Fibroblast of the aortic adventitia (primary cell): ENCODE measurements at regions not wholly inside any gene's neighbourhood (a gene's known extent, or its start where the extent isn't known, plus 50 kb on each side); places are given as distances from the start of the nearest gene placed in this dataset.

Experiments
- DNase-seq: peaks from one replicate; pipeline ENCODE4 v3.0.0-alpha.2; 2010; ENCODE audit warnings: low read depth
- H3K4me3 ChIP-seq: 2 replicates; pipeline ENCODE4 v1.5.1; 2011; ENCODE audit warnings: low read depth, mild to moderate bottlenecking, control low read depth, low read length, moderate library complexity
- CTCF ChIP-seq: IDR thresholded peaks from 2 replicates; pipeline ENCODE4 v1.5.1; 2011; ENCODE audit warnings: mild to moderate bottlenecking, low read length, control low read depth, inconsistent platforms; ENCODE audit not compliant: insufficient read depth

GRCh38 chr5:87912419-87912818 lies 356.2 kb downstream of the TMEM161B start:
- DNase-seq = no peak
- TF ChIP-seq CTCF = no peak
- H3K4me3 ChIP-seq = no peak overlapping the region

- no peak for TF ChIP-seq CTCF
- no peak for DNase-seq
- no peak overlapping the region for H3K4me3 ChIP-seq
Measured at GRCh38 chr5:87909382-87909781, 359.3 kb downstream of the TMEM161B start.

DNA sequence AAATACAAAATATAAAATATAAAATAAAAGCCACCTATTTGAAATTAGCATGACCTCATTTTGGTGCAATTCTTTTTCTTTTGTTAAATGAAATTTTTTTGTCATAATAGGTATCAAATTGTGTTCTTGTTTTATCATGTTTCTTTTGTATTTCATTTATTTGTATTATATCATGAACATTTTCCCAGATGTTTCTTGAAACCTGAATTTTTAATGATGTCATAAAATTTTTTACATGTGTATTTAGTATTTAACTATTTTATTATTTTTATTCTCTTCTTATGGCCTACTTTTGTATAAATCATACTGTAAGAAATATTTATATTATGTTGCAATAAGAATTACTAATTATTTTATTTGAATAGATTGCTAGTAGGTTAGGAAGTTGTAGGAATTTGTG lies 361.7 kb downstream of the TMEM161B start:
- DNase-seq = no peak
- no peak for TF ChIP-seq CTCF
- H3K4me3 ChIP-seq = no peak overlapping the region

DNA sequence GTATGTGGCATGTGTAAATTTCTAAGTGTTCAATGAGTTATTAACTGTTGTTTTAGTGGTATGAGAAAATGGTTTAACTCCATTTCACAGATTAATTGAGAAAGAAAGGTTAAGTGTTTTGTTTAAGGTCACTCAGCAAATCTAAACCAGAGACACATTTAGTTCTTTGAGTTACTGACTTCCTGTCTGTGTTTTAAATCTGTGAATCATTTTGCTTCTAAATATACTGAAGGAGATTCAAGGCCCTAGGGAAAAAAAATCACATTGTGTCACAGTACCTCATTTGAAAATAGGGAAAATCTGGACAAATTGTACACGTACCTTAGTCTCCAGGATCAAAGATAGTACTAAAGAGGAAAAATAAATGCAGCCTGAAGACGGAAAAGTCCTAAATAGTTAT lies 368.2 kb downstream of the TMEM161B start:
- H3K4me3 ChIP-seq = no peak overlapping the region
- no peak for DNase-seq
- TF ChIP-seq CTCF = no peak

- no peak for TF ChIP-seq CTCF
- no peak overlapping the region for H3K4me3 ChIP-seq
- DNase-seq = no peak
Measured at GRCh38 chr5:87899721-87900131, 368.9 kb downstream of the TMEM161B start.

DNA sequence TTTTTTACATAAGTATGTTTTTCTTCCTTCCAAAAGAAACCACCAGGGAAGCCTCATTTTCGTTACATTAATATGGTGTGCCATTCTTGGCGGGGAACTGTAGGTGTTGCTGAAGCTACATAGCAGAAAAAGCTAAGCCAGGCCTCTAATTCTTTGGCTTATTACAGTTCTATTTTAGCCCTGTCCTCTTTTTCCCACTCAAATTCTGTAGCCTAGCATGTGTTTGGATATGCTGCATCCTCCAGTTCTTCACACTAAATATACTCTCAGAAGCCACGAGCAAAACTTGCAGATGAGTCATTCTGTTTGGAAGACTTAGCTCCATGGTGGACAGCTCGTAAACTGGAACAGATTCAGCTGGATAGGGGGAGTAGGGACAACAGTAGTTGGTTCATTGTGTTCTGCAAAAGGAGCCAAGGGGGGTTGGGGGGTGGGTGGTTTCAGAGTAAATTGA lies 369.4 kb downstream of the TMEM161B start:
- H3K4me3 ChIP-seq = no peak overlapping the region
- no peak for DNase-seq
- no peak for TF ChIP-seq CTCF

DNA sequence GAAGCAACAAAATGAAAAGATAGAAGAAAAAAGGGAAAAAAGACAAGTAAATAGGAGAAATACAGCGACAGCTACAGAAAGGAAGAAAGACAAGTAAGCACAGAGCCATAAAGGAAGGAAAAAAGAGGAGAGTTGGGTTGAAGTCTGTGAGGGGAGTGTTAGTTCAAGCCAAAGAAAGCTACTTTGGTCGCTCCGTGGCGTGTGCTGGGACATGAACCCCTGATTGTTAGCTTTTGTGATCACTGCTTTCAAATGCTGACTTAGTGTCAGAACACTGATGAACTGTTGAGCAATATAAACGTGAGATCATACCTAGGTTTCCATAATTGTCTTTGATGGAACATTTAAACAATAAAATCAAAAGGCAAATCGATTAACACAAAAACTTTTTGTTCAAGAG lies 370.1 kb downstream of the TMEM161B start:
- TF ChIP-seq CTCF = no peak
- H3K4me3 ChIP-seq = no peak overlapping the region
- no peak for DNase-seq
